PC-9 (cell line): ENCODE measurements at regions not wholly inside any gene's neighbourhood (a gene's known extent, or its start where the extent isn't known, plus 50 kb on each side); places are given as distances from the start of the nearest gene placed in this dataset.

Experiments
- EZH2 ChIP-seq: fragments of 200-600 bp; sonication (generic); IDR thresholded peaks from 2 replicates; pipeline ENCODE4 v1.8.0; 2017; ENCODE audit warnings: antibody characterized with exemption, low read depth
- TF ChIP-seq, protein P1 (sequence below): fragments of 200-600 bp; sonication (generic); conservative IDR thresholded peaks from 2 replicates; pipeline ENCODE4 v1.6.1; 2017; ENCODE audit warnings: mixed run types, antibody characterized with exemption, mild to moderate bottlenecking, moderate library complexity

DNA sequence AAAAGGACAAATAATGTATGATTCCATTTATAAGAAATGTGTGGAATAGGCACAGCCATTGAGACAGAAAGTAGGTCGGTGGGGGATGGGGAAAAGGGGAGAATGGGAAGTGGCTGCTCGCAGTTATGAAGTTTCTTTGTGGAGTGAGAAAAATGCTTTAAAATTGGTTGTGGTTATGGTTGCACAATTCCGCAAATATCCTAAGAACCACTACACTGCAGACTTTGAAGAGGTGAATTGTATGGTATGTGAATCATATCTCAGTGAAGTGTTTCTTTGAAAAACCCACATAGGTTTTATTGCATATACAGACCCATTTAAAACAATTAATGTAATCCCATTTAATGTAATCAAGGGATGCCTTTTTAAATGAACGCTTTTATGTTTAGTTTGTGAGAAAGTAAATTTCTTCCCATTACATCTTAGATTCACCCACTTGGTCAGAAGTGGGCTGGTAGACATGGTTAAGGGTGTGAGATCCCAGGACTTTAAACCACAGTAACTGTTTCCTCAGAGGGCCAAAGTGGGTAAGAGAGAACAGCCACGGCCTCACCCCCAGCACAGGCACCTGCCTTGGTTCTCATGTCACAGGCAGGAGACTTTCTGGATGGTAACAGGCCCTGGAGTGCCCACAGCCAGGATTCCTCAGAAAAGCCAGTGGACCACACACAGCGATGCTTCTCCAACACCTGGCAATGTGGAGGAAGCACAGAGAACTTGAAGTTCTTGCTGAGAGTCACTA, 119.3 kb upstream of the GJB6 start:
- TF ChIP-seq, protein P1, sequence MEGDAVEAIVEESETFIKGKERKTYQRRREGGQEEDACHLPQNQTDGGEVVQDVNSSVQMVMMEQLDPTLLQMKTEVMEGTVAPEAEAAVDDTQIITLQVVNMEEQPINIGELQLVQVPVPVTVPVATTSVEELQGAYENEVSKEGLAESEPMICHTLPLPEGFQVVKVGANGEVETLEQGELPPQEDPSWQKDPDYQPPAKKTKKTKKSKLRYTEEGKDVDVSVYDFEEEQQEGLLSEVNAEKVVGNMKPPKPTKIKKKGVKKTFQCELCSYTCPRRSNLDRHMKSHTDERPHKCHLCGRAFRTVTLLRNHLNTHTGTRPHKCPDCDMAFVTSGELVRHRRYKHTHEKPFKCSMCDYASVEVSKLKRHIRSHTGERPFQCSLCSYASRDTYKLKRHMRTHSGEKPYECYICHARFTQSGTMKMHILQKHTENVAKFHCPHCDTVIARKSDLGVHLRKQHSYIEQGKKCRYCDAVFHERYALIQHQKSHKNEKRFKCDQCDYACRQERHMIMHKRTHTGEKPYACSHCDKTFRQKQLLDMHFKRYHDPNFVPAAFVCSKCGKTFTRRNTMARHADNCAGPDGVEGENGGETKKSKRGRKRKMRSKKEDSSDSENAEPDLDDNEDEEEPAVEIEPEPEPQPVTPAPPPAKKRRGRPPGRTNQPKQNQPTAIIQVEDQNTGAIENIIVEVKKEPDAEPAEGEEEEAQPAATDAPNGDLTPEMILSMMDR = no peak
- TF ChIP-seq EZH2 = no peak
